ENCODE measurements at regions not wholly inside any gene's neighbourhood (a gene's known extent, or its start where the extent isn't known, plus 50 kb on each side); places are given as distances from the start of the nearest gene placed in this dataset.
"Not testable (repeated sequence)": the region's sequence is repeated elsewhere in the genome, so short reads cannot be mapped to it uniquely, and the experiment has no call there.

GRCh38 chr1:95793893-95794292 lies 559.9 kb downstream of the RWDD3 start:
- DNase-seq = no peak
- Mint-ChIP-seq H3K4me3 (no peak overlapping the region), H3K9me3 (peaks cover 2 to 27% (median 8%) of the 10 kb centered on the region in 5 donors), H3K4me1 (no peaks in the 10 kb centered on the region), H3K36me3 (no peaks in the 10 kb centered on the region), H3K27me3 (no peaks in the 10 kb centered on the region), H3K27ac (no peak overlapping the region)
- H3K27me3 ChIP-seq (ENCODE audit: insufficient read depth, low read length, poor library complexity, severe bottlenecking) = no peaks in the 10 kb centered on the region
- no peak overlapping the region for H3K27ac ChIP-seq (ENCODE audit: low read depth, low read length)
- H3K36me3 ChIP-seq (ENCODE audit: insufficient read depth, low read length) = no peaks in the 10 kb centered on the region
- H3K4me1 ChIP-seq (ENCODE audit: insufficient read depth, low read length) = no peaks in the 10 kb centered on the region
- ChIA-PET CTCF (no interaction called here), POLR2A (no interaction called here)
- no peaks in the 10 kb centered on the region for H3K9me3 ChIP-seq (ENCODE audit: low read length)
- no peak overlapping the region for H3K4me3 ChIP-seq (ENCODE audit: low read length)

GRCh38 chr1:95797761-95798160 lies 563.8 kb downstream of the RWDD3 start:
- H3K36me3 ChIP-seq (ENCODE audit: insufficient read depth, low read length); H3K27me3 Mint-ChIP-seq; CTCF ChIA-PET; H3K27ac Mint-ChIP-seq; H3K36me3 Mint-ChIP-seq; H3K27ac ChIP-seq (ENCODE audit: low read depth, low read length); H3K9me3 ChIP-seq (ENCODE audit: low read length); H3K4me3 ChIP-seq (ENCODE audit: low read length); H3K4me3 Mint-ChIP-seq; H3K27me3 ChIP-seq (ENCODE audit: insufficient read depth, low read length, poor library complexity, severe bottlenecking); POLR2A ChIA-PET; H3K4me1 ChIP-seq (ENCODE audit: insufficient read depth, low read length); DNase-seq; H3K4me1 Mint-ChIP-seq: not testable (repeated sequence)
- H3K9me3 Mint-ChIP-seq = peaks cover 6 to 27% (median 19%) of the 10 kb centered on the region in 5 donors

- POLR2A ChIA-PET = no interaction called here
- H3K27ac Mint-ChIP-seq = no peak overlapping the region
- no peak overlapping the region for H3K4me3 ChIP-seq (ENCODE audit: low read length)
- no peaks in the 10 kb centered on the region for H3K27me3 Mint-ChIP-seq
- H3K27ac ChIP-seq (ENCODE audit: low read depth, low read length) = no peak overlapping the region
- no peaks in the 10 kb centered on the region for H3K9me3 ChIP-seq (ENCODE audit: low read length)
- no peaks in the 10 kb centered on the region for H3K36me3 Mint-ChIP-seq
- no peaks in the 10 kb centered on the region for H3K4me1 Mint-ChIP-seq
- H3K4me3 Mint-ChIP-seq = no peak overlapping the region
- peaks cover 1 to 17% (median 10%) of the 10 kb centered on the region in 5 donors for H3K9me3 Mint-ChIP-seq
- DNase-seq = no peak
- no peaks in the 10 kb centered on the region for H3K36me3 ChIP-seq (ENCODE audit: insufficient read depth, low read length)
- H3K4me1 ChIP-seq (ENCODE audit: insufficient read depth, low read length) = no peaks in the 10 kb centered on the region
- H3K27me3 ChIP-seq (ENCODE audit: insufficient read depth, low read length, poor library complexity, severe bottlenecking) = no peaks in the 10 kb centered on the region
- CTCF ChIA-PET = no interaction called here
These were observed 572.2 kb downstream of the RWDD3 start for GRCh38 chr1:95806171-95806570.

- no peak overlapping the region for H3K4me3 ChIP-seq (ENCODE audit: low read length)
- no peaks in the 10 kb centered on the region for H3K27me3 ChIP-seq (ENCODE audit: insufficient read depth, low read length, poor library complexity, severe bottlenecking)
- Mint-ChIP-seq H3K27ac (no peak overlapping the region), H3K36me3 (no peaks in the 10 kb centered on the region), H3K4me3 (no peak overlapping the region), H3K27me3 (no peaks in the 10 kb centered on the region), H3K4me1 (no peaks in the 10 kb centered on the region), H3K9me3 (peaks cover 0 to 13% (median 1%) of the 10 kb centered on the region in 5 donors)
- ChIA-PET POLR2A (no interaction called here), CTCF (no interaction called here)
- DNase-seq = no peak
- H3K36me3 ChIP-seq (ENCODE audit: insufficient read depth, low read length) = no peaks in the 10 kb centered on the region
- H3K9me3 ChIP-seq (ENCODE audit: low read length) = no peaks in the 10 kb centered on the region
- H3K27ac ChIP-seq (ENCODE audit: low read depth, low read length) = no peak overlapping the region
- no peaks in the 10 kb centered on the region for H3K4me1 ChIP-seq (ENCODE audit: insufficient read depth, low read length)
These were observed 575.4 kb downstream of the RWDD3 start for GRCh38 chr1:95809391-95809790.

- Mint-ChIP-seq H3K27me3 (no peaks in the 10 kb centered on the region), H3K4me3 (no peak overlapping the region), H3K36me3 (no peaks in the 10 kb centered on the region), H3K4me1 (no peaks in the 10 kb centered on the region), H3K9me3 (peaks cover under 1 to 10% (median 4%) of the 10 kb centered on the region in 5 donors), H3K27ac (no peak overlapping the region)
- H3K4me3 ChIP-seq (ENCODE audit: low read length) = no peak overlapping the region
- no peaks in the 10 kb centered on the region for H3K27me3 ChIP-seq (ENCODE audit: insufficient read depth, low read length, poor library complexity, severe bottlenecking)
- no peaks in the 10 kb centered on the region for H3K36me3 ChIP-seq (ENCODE audit: insufficient read depth, low read length)
- no peak for DNase-seq
- no peak overlapping the region for H3K27ac ChIP-seq (ENCODE audit: low read depth, low read length)
- H3K4me1 ChIP-seq (ENCODE audit: insufficient read depth, low read length) = no peaks in the 10 kb centered on the region
- CTCF ChIA-PET = no interaction called here
- POLR2A ChIA-PET = no interaction called here
- no peaks in the 10 kb centered on the region for H3K9me3 ChIP-seq (ENCODE audit: low read length)
These were observed 581.5 kb downstream of the RWDD3 start for GRCh38 chr1:95815511-95815910.

- Mint-ChIP-seq H3K27ac (no peak overlapping the region), H3K4me1 (no peaks in the 10 kb centered on the region), H3K9me3 (peaks cover 0 to 30% (median 14%) of the 10 kb centered on the region in 5 donors), H3K36me3 (no peaks in the 10 kb centered on the region), H3K27me3 (no peaks in the 10 kb centered on the region), H3K4me3 (no peak overlapping the region)
- Histone ChIP-seq H3K36me3 (ENCODE audit: insufficient read depth, low read length) (no peaks in the 10 kb centered on the region), H3K4me3 (ENCODE audit: low read length) (no peak overlapping the region), H3K27me3 (ENCODE audit: insufficient read depth, low read length, poor library complexity, severe bottlenecking) (no peaks in the 10 kb centered on the region), H3K27ac (ENCODE audit: low read depth, low read length) (no peak overlapping the region), H3K9me3 (ENCODE audit: low read length) (no peaks in the 10 kb centered on the region), H3K4me1 (ENCODE audit: insufficient read depth, low read length) (no peaks in the 10 kb centered on the region)
- CTCF ChIA-PET = no interaction called here
- DNase-seq = no peak
- POLR2A ChIA-PET = no interaction called here
These were observed 595.5 kb downstream of the RWDD3 start for GRCh38 chr1:95829556-95829955.

GRCh38 chr1:95832370-95832769 lies 598.4 kb downstream of the RWDD3 start:
- Histone ChIP-seq H3K4me3 (ENCODE audit: low read length) (no peak overlapping the region), H3K4me1 (ENCODE audit: insufficient read depth, low read length) (no peaks in the 10 kb centered on the region), H3K27ac (ENCODE audit: low read depth, low read length) (no peak overlapping the region), H3K36me3 (ENCODE audit: insufficient read depth, low read length) (no peaks in the 10 kb centered on the region), H3K27me3 (ENCODE audit: insufficient read depth, low read length, poor library complexity, severe bottlenecking) (no peaks in the 10 kb centered on the region), H3K9me3 (ENCODE audit: low read length) (no peaks in the 10 kb centered on the region)
- no peak for DNase-seq
- Mint-ChIP-seq H3K27ac (no peak overlapping the region), H3K36me3 (no peaks in the 10 kb centered on the region), H3K9me3 (peaks cover 19 to 55% (median 23%) of the 10 kb centered on the region in 5 donors), H3K4me3 (no peak overlapping the region), H3K27me3 (no peaks in the 10 kb centered on the region), H3K4me1 (no peaks in the 10 kb centered on the region)
- CTCF ChIA-PET = no interaction called here
- POLR2A ChIA-PET = no interaction called here

- Histone ChIP-seq H3K9me3 (ENCODE audit: low read length) (no peaks in the 10 kb centered on the region), H3K27me3 (ENCODE audit: insufficient read depth, low read length, poor library complexity, severe bottlenecking) (no peaks in the 10 kb centered on the region), H3K27ac (ENCODE audit: low read depth, low read length) (no peak overlapping the region), H3K4me3 (ENCODE audit: low read length) (no peak overlapping the region), H3K4me1 (ENCODE audit: insufficient read depth, low read length) (no peaks in the 10 kb centered on the region), H3K36me3 (ENCODE audit: insufficient read depth, low read length) (no peaks in the 10 kb centered on the region)
- H3K9me3 Mint-ChIP-seq = peaks cover 0 to 18% (median 4%) of the 10 kb centered on the region in 5 donors
- no peaks in the 10 kb centered on the region for H3K4me1 Mint-ChIP-seq
- no peaks in the 10 kb centered on the region for H3K36me3 Mint-ChIP-seq
- no peak overlapping the region for H3K27ac Mint-ChIP-seq
- no peaks in the 10 kb centered on the region for H3K27me3 Mint-ChIP-seq
- no peak overlapping the region for H3K4me3 Mint-ChIP-seq
- ChIA-PET POLR2A (no interaction called here), CTCF (no interaction called here)
- DNase-seq = no peak
These were observed 615.4 kb downstream of the RWDD3 start for GRCh38 chr1:95849439-95849838.

- no peak for DNase-seq
- H3K4me1 Mint-ChIP-seq = no peaks in the 10 kb centered on the region
- no peaks in the 10 kb centered on the region for H3K27me3 Mint-ChIP-seq
- H3K9me3 ChIP-seq (ENCODE audit: low read length) = no peaks in the 10 kb centered on the region
- H3K36me3 Mint-ChIP-seq = no peaks in the 10 kb centered on the region
- POLR2A ChIA-PET = no interaction called here
- CTCF ChIA-PET = no interaction called here
- no peak overlapping the region for H3K4me3 ChIP-seq (ENCODE audit: low read length)
- H3K4me3 Mint-ChIP-seq = no peak overlapping the region
- H3K36me3 ChIP-seq (ENCODE audit: insufficient read depth, low read length) = no peaks in the 10 kb centered on the region
- no peaks in the 10 kb centered on the region for H3K4me1 ChIP-seq (ENCODE audit: insufficient read depth, low read length)
- peaks cover 0 to 13% (median 4%) of the 10 kb centered on the region in 5 donors for H3K9me3 Mint-ChIP-seq
- H3K27ac ChIP-seq (ENCODE audit: low read depth, low read length) = no peak overlapping the region
- H3K27me3 ChIP-seq (ENCODE audit: insufficient read depth, low read length, poor library complexity, severe bottlenecking) = no peaks in the 10 kb centered on the region
- H3K27ac Mint-ChIP-seq = peak overlapping the region in 1 of 8 donors; percentile 0
These were observed 616.2 kb downstream of the RWDD3 start for GRCh38 chr1:95850165-95850649.

Data from CD8-positive, alpha-beta memory T cell (primary cell).